GM18498 (cell line): ENCODE measurements at regions not wholly inside any gene's neighbourhood (a gene's known extent, or its start where the extent isn't known, plus 50 kb on each side); places are given as distances from the start of the nearest gene placed in this dataset.
"Not testable (repeated sequence)": the region's sequence is repeated elsewhere in the genome, so short reads cannot be mapped to it uniquely, and the experiment has no call there.

Source experiments
- ATAC-seq: cut with Tn5 transposase; IDR thresholded peaks from one replicate; pipeline ENCODE4 v1.9.1; 2021; ENCODE audit warnings: mild to moderate bottlenecking, moderate library complexity; ENCODE audit not compliant: unreplicated experiment

DNA sequence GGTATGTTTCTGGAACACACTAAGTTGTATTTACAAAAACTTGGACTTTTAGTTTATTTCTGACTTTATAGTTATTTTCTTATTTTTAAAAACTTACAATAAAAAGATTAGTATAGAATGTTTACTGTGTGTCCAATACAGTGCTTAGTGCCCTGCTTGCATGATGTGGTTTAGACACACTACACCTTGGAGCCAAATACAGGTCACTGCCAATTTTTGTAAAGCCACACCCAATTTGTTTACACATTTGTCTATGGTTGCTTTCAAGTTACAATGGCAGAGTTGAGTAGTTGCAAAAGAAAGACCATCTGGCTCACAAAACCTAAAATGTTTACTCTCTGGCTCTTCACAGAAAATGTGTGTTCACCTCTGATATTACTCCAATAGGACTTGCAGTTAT lies 807.1 kb downstream of the KCNJ2 start:
- ATAC-seq, result no peak

DNA sequence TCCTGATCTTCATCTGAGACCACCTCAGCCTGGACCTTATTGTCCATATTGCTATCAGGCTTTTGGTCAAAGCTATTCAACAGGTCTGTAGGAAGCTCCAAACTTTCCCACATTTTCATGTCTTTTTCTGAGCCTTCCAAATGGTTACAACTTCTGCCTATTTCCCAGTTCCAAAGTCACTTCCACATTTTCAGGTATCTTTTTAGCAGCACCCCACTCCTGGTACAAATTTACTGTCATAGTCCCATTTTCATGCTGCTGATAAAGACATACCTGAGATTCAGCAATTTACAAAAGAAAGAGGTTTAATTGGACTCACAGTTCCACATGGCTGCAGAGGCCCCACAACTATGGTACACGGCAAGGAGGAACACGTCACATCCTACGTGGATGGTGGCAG lies 815.5 kb downstream of the KCNJ2 start:
- ATAC-seq, result no peak

DNA sequence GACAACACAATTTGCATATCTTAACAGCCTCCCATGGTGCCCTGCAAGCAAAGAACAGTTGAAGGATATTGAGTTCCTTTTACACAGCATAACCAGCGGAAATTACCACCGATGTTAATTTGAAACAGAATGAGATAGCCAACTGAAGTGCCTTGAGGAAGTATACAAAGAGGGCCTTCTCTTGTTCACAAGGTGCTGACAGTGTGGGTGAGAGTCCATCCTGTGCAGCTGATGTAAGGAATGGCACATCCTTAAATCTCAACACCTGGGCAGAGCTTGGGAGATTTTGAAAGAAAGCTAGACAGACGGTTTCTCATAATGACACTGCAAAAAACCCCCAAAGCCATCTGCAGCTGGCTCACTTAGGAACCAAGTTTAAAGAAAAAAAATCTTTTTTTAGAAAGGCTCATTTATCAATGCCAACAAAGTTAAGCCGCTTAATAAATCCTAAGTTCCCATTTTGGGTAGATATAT lies 818.6 kb downstream of the KCNJ2 start:
- ATAC-seq, result no peak

DNA sequence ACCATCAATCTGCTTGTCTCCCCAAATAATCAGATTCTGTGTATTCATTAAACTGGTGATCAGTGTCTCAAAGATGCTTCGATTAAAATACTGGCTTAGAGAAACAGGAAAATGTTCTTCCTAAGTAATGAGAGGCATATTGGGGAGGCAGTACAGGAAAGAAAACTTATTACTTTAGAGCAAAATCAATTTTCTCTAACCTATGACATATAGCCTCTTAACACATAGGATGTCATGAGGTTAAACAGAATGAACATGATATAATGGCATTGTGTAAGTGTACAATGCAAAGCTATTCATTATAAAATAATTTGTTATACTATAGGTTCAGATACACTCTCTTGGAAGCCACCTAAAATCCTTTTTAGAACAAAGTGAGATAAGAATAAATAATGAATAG lies 819.3 kb downstream of the KCNJ2 start:
- no peak for ATAC-seq

DNA sequence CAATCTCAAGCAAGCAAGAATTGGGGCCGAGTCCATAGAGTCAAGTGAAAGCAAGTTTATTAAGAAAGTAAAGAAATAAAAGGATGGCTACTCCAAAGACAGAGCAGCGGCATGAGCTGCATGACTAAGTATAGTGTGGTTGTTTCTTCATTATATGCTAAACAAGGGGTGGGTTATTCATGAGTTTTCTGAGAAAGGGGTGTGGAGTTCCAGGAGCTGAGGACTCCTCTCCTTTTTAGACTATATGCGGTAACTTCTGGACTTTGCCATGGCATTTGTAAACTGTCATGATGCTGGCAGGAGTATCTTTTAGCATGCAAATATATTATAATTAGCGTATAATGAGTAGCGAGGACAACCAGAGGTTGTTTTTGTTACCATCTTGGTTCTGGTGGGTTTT lies 819.9 kb downstream of the KCNJ2 start:
- ATAC-seq, result no peak

DNA sequence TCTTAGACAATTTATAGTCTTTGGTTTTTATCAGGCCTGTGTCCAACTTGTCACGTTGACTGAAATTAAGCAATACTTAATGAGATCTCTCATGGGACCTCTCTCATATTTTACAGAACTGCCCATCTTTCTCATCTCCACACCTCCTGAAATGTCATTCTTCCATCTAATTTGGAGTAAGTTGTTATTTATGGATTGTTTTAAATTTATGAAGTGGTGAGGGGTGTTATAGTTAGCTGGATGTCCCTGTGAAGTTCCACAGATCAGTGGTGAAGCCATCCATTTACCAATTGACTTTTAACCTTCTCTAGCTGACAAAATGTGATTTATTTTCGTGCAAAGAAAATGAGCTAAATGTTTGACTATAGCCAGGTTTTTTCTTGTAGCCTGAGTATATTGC lies 824.9 kb downstream of the KCNJ2 start:
- no peak for ATAC-seq

DNA sequence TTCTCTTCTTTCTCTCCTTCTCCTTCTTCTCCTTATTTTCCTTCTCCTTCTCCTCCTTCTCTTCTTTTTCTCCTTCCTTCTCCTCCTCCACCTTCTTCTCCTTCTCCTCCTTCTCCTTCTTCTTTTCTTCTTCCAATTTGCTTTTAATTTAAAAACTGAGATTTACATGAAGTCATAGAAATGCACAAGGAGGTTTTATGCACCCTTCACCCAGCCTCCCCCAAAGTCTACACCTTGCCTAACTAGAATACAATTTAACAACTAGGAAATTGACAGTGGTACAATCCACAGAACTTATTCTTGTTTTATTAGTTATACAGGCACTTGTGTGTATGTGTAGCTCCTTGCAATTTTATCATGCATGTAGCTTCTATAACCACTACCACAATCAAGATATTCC lies 826.7 kb downstream of the KCNJ2 start:
- no peak for ATAC-seq

DNA sequence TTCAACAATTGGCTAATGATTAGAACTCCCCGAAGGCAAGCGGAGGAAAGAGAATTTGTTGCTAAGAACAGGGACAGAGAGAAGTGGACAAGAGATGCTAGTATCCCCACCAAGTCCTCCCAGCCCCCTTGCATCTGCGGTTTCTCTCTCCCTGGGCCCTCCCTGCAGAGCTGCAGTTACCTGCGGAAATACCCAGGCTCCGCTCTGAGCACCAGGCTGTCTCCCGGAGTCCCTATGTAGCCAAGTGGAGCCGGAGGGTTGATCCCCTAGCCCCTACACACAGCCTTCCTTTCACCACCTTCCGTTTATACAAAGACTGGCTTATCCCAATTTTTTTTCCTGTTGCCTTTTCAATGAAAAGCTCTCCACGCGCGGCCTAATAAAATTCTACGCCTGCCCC lies 834.4 kb downstream of the KCNJ2 start:
- ATAC-seq, result no peak

DNA sequence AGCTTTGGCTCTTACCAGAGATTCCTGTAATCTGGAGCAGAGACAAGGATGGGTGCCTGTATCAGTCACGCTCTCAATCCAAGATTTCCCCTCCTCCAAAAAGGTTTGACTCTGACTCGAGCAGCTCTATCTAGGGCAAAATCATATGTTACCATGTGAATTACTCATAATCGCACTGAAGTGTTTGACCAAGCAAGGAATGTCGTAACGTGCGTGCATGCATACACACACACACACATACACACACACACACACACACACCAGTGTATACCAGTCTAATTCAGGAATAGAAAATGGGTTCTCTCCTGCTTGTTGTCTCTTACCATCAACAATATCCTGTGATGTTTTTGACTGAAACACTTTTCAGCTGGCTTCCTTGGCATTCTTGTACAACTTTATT lies 835.1 kb downstream of the KCNJ2 start:
- ATAC-seq, result no peak

DNA sequence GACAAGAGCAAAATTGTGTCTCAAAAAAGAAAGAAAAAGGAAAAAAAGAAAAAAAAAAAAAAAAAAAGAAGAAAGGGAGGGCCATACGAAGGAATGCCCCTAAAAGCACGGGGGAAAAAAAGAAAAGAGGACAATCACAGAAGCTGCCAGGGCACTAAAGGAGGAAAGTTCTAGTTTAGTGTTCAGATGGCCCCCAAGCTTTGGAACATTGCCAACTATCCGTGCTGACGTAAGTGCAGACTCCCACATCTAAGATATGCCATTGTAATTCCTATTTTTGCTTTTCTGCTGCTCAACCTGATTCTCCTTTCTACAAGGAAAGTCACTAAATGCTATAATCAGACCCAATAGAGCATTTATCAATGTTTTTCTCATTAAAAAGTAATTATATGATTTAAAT lies 842.1 kb downstream of the KCNJ2 start:
- no peak for ATAC-seq

DNA sequence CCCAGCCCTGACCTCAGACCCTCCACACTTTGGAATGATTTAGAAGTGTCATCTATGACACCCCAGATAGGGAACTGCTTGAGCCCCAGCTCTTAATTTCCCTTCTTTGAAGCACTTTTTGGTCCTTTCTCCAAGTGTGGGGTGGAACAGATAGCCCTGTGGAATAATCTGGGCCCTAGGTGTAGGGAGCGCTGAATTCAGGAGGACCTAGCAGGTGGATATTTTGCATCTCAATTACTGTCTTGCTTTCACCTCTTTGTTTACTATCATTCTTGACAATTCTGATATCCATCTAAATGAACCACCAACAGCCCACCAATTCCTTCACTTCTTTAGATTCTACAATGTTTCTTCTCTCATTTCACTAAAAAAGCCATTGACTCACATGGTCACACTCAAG lies 850.4 kb downstream of the KCNJ2 start:
- ATAC-seq, result no peak

DNA sequence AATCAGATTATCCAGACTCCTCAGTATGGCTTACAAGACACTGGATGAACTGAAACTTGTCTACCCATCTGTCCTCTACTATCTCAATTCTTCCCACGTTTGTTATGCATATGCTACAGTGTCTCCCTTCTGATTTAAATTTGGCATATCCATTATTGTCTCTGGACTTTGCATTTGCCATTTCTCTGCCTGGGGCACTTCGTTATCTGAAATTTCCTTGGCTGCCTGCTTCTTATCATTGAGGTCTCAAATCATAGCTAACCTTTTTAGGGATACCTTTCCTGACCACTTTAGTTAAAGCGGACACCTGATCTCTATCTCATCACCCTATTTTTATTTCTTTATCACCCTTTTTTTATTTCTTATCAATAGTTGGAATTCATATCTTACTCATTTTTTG lies 853.4 kb downstream of the KCNJ2 start:
- no peak for ATAC-seq

DNA sequence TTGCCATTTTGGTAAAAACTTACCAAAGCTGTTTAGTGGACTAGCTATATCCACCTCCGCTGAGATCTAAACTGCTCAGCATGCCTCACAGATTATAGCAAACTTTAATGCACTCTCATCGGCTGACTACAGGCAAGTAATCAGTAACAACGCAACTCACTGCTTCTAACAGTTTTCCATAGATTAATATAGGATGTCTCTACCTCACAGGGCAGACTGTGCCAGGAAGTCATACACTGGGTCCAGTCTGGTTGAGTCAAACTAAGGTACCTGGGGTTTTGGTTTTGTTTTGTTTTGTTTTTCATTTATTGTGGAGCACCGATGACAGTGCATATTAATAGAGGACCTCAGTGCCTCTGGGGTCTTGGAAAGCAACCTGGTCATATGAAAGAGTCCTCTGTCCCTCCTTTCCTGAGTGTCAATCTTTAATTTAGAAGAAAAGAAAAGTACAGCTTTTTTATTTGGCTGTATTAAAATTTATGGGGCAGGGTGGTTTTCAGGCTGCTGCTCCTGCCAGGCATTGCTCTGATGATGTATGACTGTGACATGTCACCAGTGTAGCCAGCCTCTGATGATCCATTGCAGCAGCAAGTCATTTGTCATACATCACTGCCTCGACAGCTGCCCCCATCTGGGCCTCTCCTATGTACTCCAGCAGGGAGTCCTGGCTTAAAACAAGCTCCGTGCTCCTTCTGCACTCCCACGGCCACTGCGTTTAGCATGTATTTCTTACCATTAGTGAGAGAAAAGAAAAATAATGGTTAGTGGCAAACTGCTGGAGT lies 854.1 kb downstream of the KCNJ2 start:
- no peak for ATAC-seq

DNA sequence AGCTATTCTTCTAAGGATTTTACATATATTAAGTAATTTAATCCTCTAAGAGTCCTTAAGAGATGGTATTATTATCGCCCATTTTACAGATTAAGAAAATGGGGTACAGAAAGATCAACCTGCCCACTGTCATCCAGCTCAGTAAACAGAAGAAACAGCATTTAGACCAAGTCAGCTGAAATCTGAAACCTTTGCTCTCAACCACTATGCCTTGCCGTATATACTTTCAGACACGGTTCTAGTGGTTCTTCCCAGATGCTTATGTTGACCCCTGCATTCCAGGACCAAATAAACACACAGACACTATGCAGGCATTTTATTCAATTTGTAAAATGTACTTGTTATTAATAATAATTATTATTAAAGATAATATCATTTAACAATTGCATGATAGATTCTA lies 854.8 kb downstream of the KCNJ2 start:
- ATAC-seq, result no peak

DNA sequence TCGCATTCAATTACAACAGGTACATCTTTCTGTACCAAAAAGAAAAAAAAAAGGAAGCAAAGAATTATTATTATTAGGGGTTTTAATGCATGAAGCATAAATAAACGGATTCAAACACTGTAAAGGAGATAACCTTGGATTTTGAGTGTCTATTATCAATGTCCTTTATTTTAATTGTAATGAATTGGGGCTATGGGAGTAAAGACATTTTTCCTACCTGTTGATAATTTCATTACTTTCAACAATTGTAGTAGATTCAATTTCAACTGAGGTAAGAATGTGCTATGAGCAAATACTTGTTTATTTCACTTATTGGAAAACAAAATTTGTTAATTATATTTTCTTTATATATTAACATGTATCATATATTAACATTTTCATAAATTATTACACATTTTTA lies 855.6 kb downstream of the KCNJ2 start:
- no peak for ATAC-seq

DNA sequence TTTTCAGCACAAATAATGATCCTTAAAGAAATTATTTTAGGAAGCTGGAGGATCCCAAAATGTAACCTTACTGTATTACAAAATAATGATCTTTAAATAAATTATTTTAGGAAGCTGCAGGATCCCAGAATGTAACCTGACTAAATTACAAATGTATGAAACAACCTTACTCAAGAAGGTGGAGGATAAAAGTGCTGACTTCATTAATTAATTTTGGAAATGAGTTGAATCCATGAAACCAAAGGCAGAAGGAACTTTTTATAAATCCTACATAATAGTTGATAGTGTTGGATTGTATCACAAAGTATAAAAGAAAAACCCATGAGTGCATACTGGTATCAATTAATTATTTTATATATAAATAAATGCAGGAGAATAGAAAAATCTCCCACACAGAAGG lies 859.9 kb downstream of the KCNJ2 start:
- ATAC-seq, result no peak

DNA sequence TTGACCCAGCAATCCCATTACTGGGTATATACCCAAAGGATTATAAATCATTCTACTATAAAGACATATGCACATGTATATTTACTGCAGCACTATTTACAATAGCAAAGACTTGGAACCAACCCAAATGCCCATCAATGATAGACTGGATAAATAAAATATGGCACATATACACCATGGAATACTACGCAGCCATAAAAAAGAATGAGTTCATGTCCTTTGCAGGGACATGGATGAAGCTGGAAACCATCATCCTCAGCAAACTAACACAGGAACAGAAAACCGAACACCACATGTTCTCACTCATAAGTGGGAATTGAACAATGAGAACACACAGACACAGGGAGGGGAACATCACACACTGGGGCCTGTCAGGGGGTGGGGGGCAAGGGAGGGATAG lies 862.0 kb downstream of the KCNJ2 start:
- not testable (repeated sequence) for ATAC-seq

DNA sequence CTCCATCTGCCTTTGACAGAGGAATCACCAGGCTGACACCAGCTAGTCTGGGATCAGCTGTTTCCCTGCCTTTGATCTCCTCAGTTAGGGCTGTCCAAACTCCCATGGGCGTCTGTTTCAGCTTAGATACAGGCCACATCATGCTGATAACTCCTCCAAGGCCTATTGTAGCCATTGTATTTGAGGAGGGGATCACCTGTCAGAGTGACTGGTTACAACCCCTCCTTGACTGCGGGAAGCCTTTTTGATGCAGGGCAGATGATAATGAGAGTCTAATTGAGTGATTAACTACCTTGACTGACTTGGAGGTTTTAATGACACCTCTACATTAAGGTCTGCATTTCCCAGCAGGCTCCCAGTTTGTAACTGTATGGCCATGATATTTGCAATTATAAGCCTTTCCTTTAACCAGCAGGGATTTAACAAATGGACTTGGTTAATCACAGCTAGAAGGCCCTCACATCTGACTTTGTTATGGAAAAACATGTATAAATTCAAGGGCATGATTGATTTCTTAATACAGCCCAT lies 863.5 kb downstream of the KCNJ2 start:
- no peak for ATAC-seq

DNA sequence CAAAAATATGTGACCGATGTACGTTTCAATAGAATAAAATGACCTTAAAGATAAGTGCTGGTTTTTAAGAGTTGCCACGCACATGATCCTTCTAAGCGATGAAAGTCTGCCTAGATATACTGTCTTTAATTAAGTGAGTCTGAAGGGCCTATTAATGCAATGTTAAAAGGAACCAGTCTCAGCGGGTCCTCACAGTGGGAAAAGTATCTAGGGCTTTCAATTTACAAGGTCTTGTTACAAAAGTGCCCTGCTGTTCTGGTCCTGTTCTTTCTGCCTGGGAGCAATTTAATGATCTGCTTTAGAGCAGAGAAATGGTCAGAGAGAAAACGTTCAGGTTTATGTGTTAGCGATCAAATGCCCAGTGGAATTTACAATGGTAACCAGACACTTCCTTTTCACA lies 864.0 kb downstream of the KCNJ2 start:
- no peak for ATAC-seq

DNA sequence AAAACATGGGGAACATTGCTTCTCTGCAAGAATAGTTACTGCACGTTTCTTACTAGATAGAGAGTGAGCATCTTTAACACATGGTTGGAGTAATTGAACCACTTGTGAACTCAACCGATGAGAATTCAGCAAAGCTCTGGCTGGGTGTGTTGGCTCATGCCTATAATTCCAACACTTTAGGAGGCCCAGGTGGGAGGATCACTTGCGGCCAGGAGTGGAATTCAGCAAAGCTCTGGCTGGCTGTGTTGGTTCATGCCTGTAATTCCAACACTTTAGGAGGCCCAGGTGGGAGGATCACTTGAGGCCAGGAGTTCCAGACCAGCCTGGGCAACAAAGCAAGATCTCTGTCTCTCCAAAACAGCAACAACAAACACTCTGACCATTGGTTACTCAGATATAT lies 865.9 kb downstream of the KCNJ2 start:
- ATAC-seq, result no peak

DNA sequence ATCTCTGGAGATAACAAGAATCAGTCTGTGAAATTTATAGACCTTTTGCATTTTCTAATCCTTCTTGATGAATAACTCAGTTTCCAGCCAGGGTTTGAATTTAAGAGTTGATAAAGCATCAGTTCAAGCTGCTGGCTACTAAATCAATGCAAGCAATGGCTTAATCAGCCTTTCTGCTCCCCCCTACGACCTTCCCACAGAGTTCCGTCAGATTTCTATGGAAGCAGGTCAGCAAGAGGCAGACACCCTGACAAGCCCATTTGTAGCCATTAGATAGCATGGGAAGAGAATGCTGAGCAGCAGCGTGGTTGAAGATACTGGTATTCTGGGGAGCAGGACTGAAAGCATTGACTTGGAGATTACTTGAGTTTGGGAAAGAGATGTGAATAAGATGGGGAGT lies 868.1 kb downstream of the KCNJ2 start:
- no peak for ATAC-seq

DNA sequence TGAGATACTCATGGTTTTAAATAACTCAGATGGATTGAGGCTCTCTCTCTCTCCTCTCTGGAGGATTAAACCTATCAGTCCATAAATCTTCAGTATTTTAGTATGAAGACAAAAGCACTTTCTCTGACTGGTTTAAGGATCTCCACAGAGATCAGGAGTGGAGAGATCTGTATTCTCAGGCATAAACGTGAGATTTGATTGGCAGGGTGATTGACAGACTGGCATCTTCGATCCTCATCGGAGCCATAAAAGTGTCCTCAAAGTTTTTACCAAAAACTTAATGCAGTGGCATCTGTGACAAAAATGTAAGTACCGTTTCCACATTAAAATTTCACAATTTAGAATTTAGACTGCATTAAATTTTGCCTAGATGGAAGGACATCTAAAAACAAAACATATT lies 870.1 kb downstream of the KCNJ2 start:
- no peak for ATAC-seq

DNA sequence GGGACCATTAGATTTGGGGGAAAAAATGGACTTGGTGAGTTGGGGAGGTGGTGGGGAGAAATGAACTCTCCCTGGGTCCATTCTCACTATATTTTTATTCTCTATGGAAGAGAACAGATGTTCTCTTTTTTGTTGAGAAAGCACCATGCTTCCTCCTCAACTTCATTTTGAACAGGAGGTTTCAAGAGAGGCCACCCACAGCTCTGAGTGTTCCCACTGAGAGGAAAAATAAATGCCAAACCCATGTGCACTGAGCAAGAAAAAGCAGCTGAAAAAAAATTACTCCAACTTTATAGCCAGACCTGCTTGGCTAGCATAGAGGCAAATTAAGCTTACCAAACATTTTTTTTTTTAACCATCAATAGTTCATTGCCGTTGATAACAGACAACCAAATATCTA lies 883.6 kb downstream of the KCNJ2 start:
- no peak for ATAC-seq
